SK-N-SH treated with all-trans-retinoic acid at 6 μM for 48 hours (cell line): ENCODE measurements at regions not wholly inside any gene's neighbourhood (a gene's known extent, or its start where the extent isn't known, plus 50 kb on each side); places are given as distances from the start of the nearest gene placed in this dataset.
A peak's percentile ranks its signal among the peaks of the same experiment; 100 is the strongest.

Experiments used
- ATAC-seq: fragments of 200-7000 bp; cut with Tn5 transposase; 3 replicates; pipeline ENCODE4 v1.9.1; 2020; ENCODE audit warnings: mild to moderate bottlenecking, moderate library complexity
- ARNTL ChIP-seq: fragments of 450-650 bp; formaldehyde crosslinking; IDR thresholded peaks from 2 replicates; pipeline ENCODE4 v1.5.0; 2020; ENCODE audit warnings: low read depth, mild to moderate bottlenecking, moderate library complexity, borderline replicate concordance
- BACH2 ChIP-seq: fragments of 250-450 bp; sonication (Bioruptor Pico); IDR thresholded peaks from 2 replicates; pipeline ENCODE4 v1.9.0; 2021; ENCODE audit warnings: mild to moderate bottlenecking, borderline replicate concordance
- CSDC2 ChIP-seq: fragments of 250-450 bp; sonication (Bioruptor Pico); IDR thresholded peaks from 2 replicates; pipeline ENCODE4 v1.5.0; 2020; ENCODE audit warnings: mild to moderate bottlenecking, moderate library complexity
- CSRNP3 ChIP-seq: fragments of 250-450 bp; sonication (Bioruptor Pico); IDR thresholded peaks from 2 replicates; pipeline ENCODE4 v1.5.1; 2021; ENCODE audit warnings: mild to moderate bottlenecking, moderate library complexity
- ESRRG ChIP-seq: fragments of 250-450 bp; sonication (Bioruptor Pico); IDR thresholded peaks from 2 replicates; pipeline ENCODE4 v1.6.1; 2021; ENCODE audit warnings: mild to moderate bottlenecking
- GLIS3 ChIP-seq: fragments of 250-450 bp; sonication (Bioruptor Pico); IDR thresholded peaks from 2 replicates; pipeline ENCODE4 v1.5.0; 2020; ENCODE audit warnings: mild to moderate bottlenecking, moderate library complexity
- ISL1 ChIP-seq: fragments of 250-450 bp; sonication (Bioruptor Pico); IDR thresholded peaks from 2 replicates; pipeline ENCODE4 v2.1.2; 2022; ENCODE audit warnings: mild to moderate bottlenecking, moderate library complexity
- OSR1 ChIP-seq: fragments of 250-450 bp; sonication (Bioruptor Pico); IDR thresholded peaks from 2 replicates; pipeline ENCODE4 v1.8.0; 2022; ENCODE audit warnings: moderate library complexity, mild to moderate bottlenecking, inconsistent platforms
- PPARA ChIP-seq: fragments of 250-450 bp; sonication (Bioruptor Pico); IDR thresholded peaks from 2 replicates; pipeline ENCODE4 v1.5.0; 2020; ENCODE audit warnings: mild to moderate bottlenecking, borderline replicate concordance
- SNAI2 ChIP-seq: fragments of 250-450 bp; sonication (Bioruptor Pico); IDR thresholded peaks from 2 replicates; pipeline ENCODE4 v1.5.0; 2020; ENCODE audit warnings: mild to moderate bottlenecking, moderate library complexity
- TCF4 ChIP-seq: fragments of 250-450 bp; sonication (Bioruptor Pico); IDR thresholded peaks from 2 replicates; pipeline ENCODE4 v1.8.0; 2021; ENCODE audit warnings: mild to moderate bottlenecking, moderate library complexity, borderline replicate concordance
- TOX ChIP-seq: fragments of 250-450 bp; sonication (Bioruptor Pico); IDR thresholded peaks from 2 replicates; pipeline ENCODE4 v1.8.0; 2021; ENCODE audit warnings: mild to moderate bottlenecking, moderate library complexity, borderline replicate concordance
- ZC3H10 ChIP-seq: fragments of 250-450 bp; sonication (Bioruptor Pico); IDR thresholded peaks from 2 replicates; pipeline ENCODE4 v1.5.1; 2021; ENCODE audit warnings: mild to moderate bottlenecking, moderate library complexity
- ZFP3 ChIP-seq: fragments of 250-450 bp; sonication (Bioruptor Pico); IDR thresholded peaks from 2 replicates; pipeline ENCODE4 v1.5.0; 2020; ENCODE audit warnings: mild to moderate bottlenecking, moderate library complexity
- ZFP30 ChIP-seq: fragments of 450-650 bp; formaldehyde crosslinking; IDR thresholded peaks from 2 replicates; pipeline ENCODE4 v1.5.0; 2022; ENCODE audit warnings: mild to moderate bottlenecking, moderate library complexity
- ZNF70 ChIP-seq: fragments of 450-650 bp; formaldehyde crosslinking; IDR thresholded peaks from 2 replicates; pipeline ENCODE4 v1.5.0; 2020; ENCODE audit warnings: mild to moderate bottlenecking, moderate library complexity
- ZNF8 ChIP-seq: fragments of 450-650 bp; formaldehyde crosslinking; IDR thresholded peaks from 2 replicates; pipeline ENCODE4 v1.5.0; 2020; ENCODE audit warnings: mild to moderate bottlenecking, moderate library complexity
- TF ChIP-seq, protein P1 (sequence below): fragments of 250-450 bp; sonication (Bioruptor Pico); IDR thresholded peaks from 2 replicates; pipeline ENCODE4 v1.8.0; 2020; ENCODE audit warnings: mild to moderate bottlenecking, moderate library complexity, borderline replicate concordance

- TF ChIP-seq, protein P1, sequence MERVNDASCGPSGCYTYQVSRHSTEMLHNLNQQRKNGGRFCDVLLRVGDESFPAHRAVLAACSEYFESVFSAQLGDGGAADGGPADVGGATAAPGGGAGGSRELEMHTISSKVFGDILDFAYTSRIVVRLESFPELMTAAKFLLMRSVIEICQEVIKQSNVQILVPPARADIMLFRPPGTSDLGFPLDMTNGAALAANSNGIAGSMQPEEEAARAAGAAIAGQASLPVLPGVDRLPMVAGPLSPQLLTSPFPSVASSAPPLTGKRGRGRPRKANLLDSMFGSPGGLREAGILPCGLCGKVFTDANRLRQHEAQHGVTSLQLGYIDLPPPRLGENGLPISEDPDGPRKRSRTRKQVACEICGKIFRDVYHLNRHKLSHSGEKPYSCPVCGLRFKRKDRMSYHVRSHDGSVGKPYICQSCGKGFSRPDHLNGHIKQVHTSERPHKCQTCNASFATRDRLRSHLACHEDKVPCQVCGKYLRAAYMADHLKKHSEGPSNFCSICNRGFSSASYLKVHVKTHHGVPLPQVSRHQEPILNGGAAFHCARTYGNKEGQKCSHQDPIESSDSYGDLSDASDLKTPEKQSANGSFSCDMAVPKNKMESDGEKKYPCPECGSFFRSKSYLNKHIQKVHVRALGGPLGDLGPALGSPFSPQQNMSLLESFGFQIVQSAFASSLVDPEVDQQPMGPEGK (CRISPR knock-in tag) = no peak
- TF ChIP-seq ISL1 (CRISPR knock-in tag) (peak; percentile 90), TCF4 (CRISPR knock-in tag) (peak; percentile 73)
- TF ChIP-seq, all 23 proteins: peak for 2
- ATAC-seq = peak; percentile 38
Measured at GRCh38 chr2:189248141-189248540, 68.6 kb upstream of the COL5A2 start.

DNA sequence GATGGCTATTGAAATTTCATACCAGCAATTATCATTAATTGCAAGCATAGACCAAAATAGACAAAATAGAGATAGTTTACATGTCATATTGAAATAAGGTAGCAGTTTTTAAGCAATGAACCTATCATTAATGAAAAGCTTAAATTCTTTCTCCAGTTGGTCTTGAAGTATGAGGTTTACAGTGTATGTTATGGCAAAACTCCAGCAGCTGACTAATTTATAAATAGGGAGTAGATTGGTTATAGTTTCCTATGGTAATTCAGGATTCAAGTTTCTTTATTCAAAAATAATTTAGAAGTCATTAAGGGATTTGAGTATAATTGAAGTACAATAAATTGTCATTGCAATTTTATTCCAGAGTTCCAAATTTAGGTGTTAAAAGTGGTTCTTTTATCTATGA is 69.6 kb upstream of the COL5A2 start:
- ATAC-seq = no peak
- TF ChIP-seq ESRRG (CRISPR knock-in tag) (no peak), ZNF8 (no peak), SNAI2 (no peak), CSRNP3 (CRISPR knock-in tag) (no peak), ZFP30 (CRISPR knock-in tag) (no peak), ISL1 (CRISPR knock-in tag) (no peak), OSR1 (CRISPR knock-in tag) (no peak), ZC3H10 (CRISPR knock-in tag) (no peak)

GRCh38 chr2:189249901-189250300 is 70.3 kb upstream of the COL5A2 start:
- no peak for TF ChIP-seq GLIS3 (CRISPR knock-in tag)
- TF ChIP-seq ZFP30 (CRISPR knock-in tag) = no peak
- no peak for TF ChIP-seq ZFP3 (CRISPR knock-in tag)
- no peak for TF ChIP-seq OSR1 (CRISPR knock-in tag)
- no peak for TF ChIP-seq TOX (CRISPR knock-in tag)
- no peak for TF ChIP-seq ARNTL (CRISPR knock-in tag)
- TF ChIP-seq, protein P1 (CRISPR knock-in tag) = no peak
- TF ChIP-seq CSDC2 (CRISPR knock-in tag) = no peak
- no peak for TF ChIP-seq PPARA
- ATAC-seq = no peak

GRCh38 chr2:189252991-189253675 is 73.6 kb upstream of the COL5A2 start:
- ATAC-seq = peak; percentile 76
- TF ChIP-seq SNAI2 (no peak), ISL1 (CRISPR knock-in tag) (peak; percentile 85), BACH2 (CRISPR knock-in tag) (no peak), ZC3H10 (CRISPR knock-in tag) (peak; percentile 72; the same call in 1 of the 2 replicates)
- TF ChIP-seq, all 23 proteins: peak for 2

- TF ChIP-seq ZNF70 (CRISPR knock-in tag) = no peak
- TF ChIP-seq ISL1 (CRISPR knock-in tag) = 0 out of 2 replicates have a peak, but pooled peaks have one; percentile 20
- ATAC-seq = peak; percentile 41
Measured at GRCh38 chr2:189253836-189254235, 74.3 kb upstream of the COL5A2 start.

DNA sequence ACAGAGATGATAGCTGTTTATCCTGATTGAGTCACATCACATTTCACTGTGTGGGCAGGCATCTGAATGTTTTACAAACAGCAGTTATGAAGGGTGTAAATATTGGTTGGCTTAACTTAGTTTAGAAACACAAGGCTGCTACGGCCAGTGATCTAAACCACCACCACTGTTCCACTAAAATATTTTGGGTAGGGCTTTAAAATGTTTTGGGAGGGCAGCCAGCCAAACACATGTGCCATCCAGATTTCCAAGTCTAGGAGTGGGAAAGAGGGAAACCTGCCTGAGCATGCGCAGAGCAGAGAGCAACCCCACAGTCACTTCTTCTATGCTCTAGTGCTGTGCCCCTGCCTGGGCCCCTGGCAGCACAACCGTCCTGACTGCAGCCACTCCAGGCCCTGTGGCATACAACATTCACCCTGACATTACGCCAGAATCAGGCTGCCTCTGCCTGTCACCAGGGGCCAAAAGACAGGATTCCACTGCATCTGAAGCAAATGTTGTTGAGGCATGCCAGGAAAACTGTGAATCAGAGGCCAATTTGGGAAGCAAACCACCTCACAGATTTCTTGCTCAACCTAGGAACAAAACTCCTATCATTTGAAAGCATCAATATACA is 74.8 kb upstream of the COL5A2 start:
- no peak for TF ChIP-seq GLIS3 (CRISPR knock-in tag)
- peak; percentile 88; the same call in 1 of the 2 replicates for TF ChIP-seq CSDC2 (CRISPR knock-in tag)
- TF ChIP-seq, all 23 proteins: peak for 1
- ATAC-seq = peak; percentile 80
